HG02870 (cell line): ENCODE measurements at regions not wholly inside any gene's neighbourhood (a gene's known extent, or its start where the extent isn't known, plus 50 kb on each side); places are given as distances from the start of the nearest gene placed in this dataset.
A peak's percentile ranks its signal among the peaks of the same experiment; 100 is the strongest.
"Not testable (repeated sequence)": the region's sequence is repeated elsewhere in the genome, so short reads cannot be mapped to it uniquely, and the experiment has no call there.

ENCODE experiments used
- ATAC-seq: cut with Tn5 transposase; IDR thresholded peaks from one replicate; pipeline ENCODE4 v1.9.1; 2021; ENCODE audit warnings: mild to moderate bottlenecking, moderate library complexity; ENCODE audit not compliant: unreplicated experiment

GRCh38 chr5:128791312-128791711 is 174.0 kb upstream of the SLC27A6 start:
- peak; percentile 55 for ATAC-seq

- ATAC-seq = no peak
Observed at GRCh38 chr5:128796506-128796905, 168.8 kb upstream of the SLC27A6 start.

- no peak for ATAC-seq
Observed at GRCh38 chr5:128798871-128799270, 166.4 kb upstream of the SLC27A6 start.

GRCh38 chr5:128799945-128800344 is 165.3 kb upstream of the SLC27A6 start:
- no peak for ATAC-seq

- ATAC-seq = no peak
Observed at GRCh38 chr5:128800377-128800776, 164.9 kb upstream of the SLC27A6 start.

GRCh38 chr5:128813317-128814070 is 151.8 kb upstream of the SLC27A6 start:
- no peak for ATAC-seq

- no peak for ATAC-seq
Observed at GRCh38 chr5:128815201-128815600, 150.1 kb upstream of the SLC27A6 start.

GRCh38 chr5:128825826-128826225 is 139.5 kb upstream of the SLC27A6 start:
- no peak for ATAC-seq

GRCh38 chr5:128826275-128826674 is 139.0 kb upstream of the SLC27A6 start:
- no peak for ATAC-seq

GRCh38 chr5:128836571-128836970 is 128.7 kb upstream of the SLC27A6 start:
- no peak for ATAC-seq

- no peak for ATAC-seq
Observed at GRCh38 chr5:128838623-128839022, 126.7 kb upstream of the SLC27A6 start.

- ATAC-seq = no peak
Observed at GRCh38 chr5:128842241-128842640, 123.0 kb upstream of the SLC27A6 start.

GRCh38 chr5:128844354-128844923 is 120.8 kb upstream of the SLC27A6 start:
- ATAC-seq = no peak

- no peak for ATAC-seq
Observed at GRCh38 chr5:128850049-128850448, 115.2 kb upstream of the SLC27A6 start.

- ATAC-seq = no peak
Observed at GRCh38 chr5:128854931-128855330, 110.4 kb upstream of the SLC27A6 start.

- ATAC-seq = no peak
Observed at GRCh38 chr5:128857076-128857677, 108.1 kb upstream of the SLC27A6 start.

- no peak for ATAC-seq
Observed at GRCh38 chr5:128858995-128859394, 106.3 kb upstream of the SLC27A6 start.

- ATAC-seq = not testable (repeated sequence)
Observed at GRCh38 chr5:128861155-128861554, 104.1 kb upstream of the SLC27A6 start.

- ATAC-seq = no peak
Observed at GRCh38 chr5:128869970-128870369, 95.3 kb upstream of the SLC27A6 start.

GRCh38 chr5:128870373-128870772 is 94.9 kb upstream of the SLC27A6 start:
- ATAC-seq = no peak

- ATAC-seq = no peak
Observed at GRCh38 chr5:128870923-128871322, 94.4 kb upstream of the SLC27A6 start.
